Stimulated activated CD8-positive, alpha-beta memory T cell treated with anti-CD3 and anti-CD28 coated beads, Interleukin-4, amount 100 ng/mL, for 4 hours (primary cell): ENCODE measurements at regions not wholly inside any gene's neighbourhood (a gene's known extent, or its start where the extent isn't known, plus 50 kb on each side); places are given as distances from the start of the nearest gene placed in this dataset.
"Not testable (repeated sequence)": the region's sequence is repeated elsewhere in the genome, so short reads cannot be mapped to it uniquely, and the experiment has no call there.

Experiments used
- DNase-seq, 2 donors: peaks; one replicate each; pipeline ENCODE4 v3.0.0-alpha.2; 2020; ENCODE audit warnings: low read depth in 2 of 2, low spot score in 1 of 2

DNA sequence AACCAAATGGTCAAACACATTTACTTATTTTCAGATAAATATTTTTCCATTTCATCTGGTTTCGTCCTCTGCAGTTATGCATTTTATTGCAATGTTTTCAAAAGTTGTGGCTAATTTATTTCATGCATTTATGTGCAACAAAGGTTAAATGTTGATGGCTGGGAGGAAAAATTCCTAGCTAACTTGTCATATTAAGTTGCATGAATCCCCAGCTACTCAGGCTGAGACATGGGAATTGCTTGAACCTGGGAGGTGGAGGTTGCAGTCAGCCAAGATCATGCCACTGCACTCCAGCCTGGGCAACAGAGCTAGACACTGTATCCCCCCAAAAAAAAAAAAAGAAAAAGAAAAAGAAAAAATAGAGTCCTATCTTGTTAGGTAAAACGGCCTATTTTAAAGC, 1862.4 kb upstream of the RAG2 start:
- DNase-seq = no peak

DNA sequence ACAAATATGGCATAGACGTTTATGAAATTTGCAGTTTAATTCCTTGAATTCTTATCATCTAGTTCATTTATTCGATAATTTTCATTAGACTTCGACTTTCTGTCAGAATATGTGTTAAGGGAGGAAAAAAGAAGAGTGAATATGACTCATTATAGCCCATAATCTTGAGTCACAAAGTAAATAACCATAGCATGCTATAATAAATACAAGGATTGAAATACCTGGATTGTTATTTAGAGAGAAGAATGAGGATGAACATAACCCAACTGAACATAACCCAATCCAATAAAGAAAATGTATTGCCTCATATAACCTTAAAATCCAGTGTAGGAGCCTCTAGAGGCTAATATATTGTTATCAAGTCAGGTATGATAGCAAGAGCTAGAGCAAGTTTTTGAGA, 1858.3 kb upstream of the RAG2 start:
- DNase-seq = no peak

DNA sequence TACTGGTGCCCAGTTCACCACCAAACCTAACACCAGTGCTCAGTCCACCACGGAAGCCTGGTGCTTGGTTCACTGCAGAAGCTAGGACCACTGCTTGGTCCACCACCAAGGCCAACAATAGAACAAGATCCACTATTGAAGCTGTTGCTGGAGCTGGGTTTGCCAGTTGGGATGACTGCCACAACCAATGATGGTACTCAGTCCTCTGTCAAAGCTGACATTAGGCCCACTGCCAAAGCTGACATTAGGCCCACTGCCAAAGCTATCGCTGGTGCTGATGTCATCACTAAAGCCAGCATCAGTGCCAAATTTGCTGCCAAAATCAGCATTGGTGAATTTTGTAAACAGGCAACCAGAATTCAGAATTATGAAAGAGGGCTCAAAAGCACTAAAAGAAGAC, 1850.2 kb upstream of the RAG2 start:
- no peak for DNase-seq

DNA sequence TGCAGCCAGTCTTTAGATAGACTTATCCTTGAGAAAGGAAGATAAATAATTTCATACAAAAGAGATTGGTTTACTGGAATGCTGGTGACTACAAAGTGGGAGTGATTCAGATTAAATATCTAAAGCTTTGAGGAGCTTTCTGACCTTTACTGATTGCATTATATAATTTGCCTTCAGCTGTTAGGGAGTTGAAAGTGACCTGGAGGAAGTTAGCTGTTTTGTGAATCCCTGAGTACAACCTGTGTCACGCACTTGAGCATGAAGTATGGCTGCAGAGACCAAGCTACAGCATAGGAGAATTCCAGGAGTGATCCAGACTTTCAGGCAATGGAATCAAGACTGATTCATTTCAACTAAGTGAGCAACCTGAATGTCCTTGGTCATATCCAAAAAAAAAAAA, 1848.3 kb upstream of the RAG2 start:
- DNase-seq = no peak

DNA sequence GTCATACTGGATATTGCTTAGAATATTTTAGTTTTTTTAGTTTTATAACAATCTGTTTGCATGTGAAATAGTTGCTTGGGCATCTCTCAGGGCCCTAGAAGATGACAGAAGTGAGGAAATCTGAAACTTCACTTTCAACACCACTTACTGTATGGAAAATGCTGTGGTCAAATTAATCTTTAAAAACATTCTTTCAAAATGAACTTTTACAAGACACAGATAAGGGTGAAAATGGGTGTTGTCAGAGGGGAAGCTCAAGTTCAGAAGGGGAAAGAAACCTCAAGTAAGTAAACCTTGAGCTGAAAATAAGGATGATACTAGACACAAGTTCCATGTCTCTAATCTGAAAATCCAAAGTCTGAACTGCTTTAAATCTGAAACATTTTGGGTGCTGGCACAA, 1840.1 kb upstream of the RAG2 start:
- no peak for DNase-seq

DNA sequence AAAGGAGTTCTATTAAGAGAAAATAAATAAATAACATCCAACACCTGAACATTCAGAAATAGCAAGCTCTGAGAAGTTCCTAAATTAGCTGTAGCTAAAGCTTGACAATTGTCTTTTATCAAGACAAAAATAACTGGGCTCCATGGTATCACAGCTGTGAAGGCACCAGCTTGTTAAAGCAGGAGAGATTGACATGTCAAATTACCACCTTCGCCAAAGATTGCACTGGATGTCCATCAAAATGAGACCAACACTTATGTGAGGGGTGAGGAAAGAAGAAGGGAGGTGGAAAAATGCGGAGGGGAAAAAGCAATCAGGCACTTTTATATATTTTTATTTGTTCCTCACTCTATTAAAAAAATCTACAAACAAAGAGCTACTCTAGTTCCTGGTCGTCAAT, 1827.5 kb upstream of the RAG2 start:
- DNase-seq = no peak

DNA sequence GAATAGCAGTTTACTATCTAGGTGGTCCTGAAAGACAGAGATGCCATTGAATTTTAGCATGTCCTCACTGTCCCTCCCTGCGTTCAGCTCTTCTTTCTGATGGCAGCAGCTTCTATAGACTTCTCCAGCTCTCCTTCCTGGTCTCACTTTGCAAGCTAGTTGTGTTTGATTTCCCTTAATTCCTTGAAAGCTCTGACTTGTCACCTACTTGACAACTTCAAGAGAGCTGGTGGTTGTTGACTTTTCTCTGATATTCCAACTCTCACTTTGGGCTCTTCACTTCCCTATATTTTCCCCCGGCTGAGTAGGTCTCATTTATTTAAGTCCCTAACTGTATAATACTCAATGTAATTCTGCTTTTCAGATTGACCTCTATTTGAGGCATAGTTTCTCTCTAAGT, 1825.0 kb upstream of the RAG2 start:
- DNase-seq = no peak

DNA sequence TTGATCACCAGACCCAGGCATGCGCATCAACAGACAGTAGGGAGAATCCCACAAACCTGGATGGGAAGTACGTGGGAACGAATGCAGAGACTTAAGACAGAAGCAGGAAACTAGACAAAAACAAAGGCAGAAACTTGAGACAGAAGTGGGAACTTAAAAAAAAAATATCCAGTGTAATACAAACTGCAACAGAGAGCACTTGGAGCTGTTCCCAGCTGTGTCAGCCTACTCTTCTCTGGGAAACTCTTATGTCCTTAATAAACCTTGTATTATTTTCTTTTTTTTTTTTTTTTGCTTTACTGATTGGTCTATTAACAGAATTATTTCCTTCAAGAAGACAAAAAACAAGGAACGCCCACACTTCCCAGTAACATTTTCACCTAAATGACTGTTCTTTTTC, 1818.1 kb upstream of the RAG2 start:
- DNase-seq = no peak

DNA sequence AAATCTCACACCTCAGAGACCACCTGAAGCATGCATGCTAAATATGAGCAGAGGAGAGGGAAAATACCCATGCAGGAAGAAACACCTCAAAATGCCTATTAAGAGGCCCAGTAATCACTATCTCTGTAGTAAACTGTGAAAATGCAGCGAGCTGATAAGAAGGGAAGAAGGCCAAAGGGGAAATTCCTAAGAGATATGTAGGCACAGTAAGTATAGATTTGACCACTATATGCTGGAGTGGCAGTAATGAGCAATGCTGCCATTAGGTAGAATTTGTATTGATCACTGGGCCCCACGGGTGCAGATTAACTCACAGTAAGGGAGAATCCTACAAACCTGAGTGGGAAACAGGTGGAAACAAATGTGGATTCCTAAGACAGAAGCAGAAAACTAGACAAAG, 1813.1 kb upstream of the RAG2 start:
- no peak for DNase-seq

DNA sequence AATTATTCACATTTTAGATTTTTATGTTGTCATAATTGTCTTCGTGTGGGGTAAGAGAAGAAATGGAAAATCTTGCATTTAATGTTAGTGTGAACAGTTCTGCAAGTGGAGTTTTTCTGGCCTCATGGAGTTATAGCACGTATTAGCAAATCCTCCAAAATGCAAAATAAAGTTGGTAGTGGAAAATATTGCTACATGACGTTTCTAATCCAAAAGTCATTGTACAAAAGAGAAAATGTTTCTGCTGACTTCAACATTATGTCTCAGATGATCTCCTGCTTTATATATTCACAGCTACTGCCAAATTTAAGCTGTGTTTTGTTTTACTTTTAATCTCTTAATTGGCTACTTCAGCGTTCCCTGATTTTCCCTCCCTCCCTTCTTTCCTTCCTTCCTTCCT, 1804.0 kb upstream of the RAG2 start:
- DNase-seq = no peak

DNA sequence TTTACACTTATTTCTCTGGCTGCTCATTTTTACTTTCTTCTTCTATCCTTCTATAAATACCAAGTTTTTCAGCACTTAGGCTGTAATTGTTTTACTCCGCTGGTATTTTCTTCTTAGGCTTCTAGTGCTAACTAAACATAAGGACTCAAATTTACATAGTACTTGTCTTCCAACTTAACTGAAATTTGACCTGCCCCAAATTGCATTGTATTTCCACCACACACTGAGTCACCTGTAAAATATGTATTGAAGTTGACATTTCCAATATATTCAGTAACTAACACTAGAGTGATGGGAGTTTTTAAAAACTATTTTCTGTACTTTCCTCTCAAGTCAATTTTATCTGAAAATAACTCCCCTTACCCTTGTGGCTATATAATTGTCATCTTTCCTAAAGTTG, 1794.1 kb upstream of the RAG2 start:
- DNase-seq = no peak

DNA sequence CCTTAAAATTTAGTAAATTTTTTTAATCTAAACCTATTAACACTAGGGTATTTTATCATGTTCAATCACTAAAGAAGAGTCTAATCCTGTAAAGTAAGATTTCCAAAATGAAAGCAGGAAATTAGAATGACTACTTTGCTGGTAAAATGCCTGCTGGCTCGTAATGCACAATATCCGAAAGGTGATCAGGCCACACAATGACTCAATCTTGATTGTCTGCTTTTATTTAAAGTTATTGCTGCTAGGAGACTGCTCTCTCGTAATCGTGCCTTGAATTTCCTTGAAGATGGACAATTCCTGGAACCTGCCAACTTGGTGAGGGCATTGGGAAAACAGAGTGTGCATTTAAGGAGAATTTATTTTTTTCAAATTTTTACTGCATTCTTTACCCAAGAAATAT, 1786.5 kb upstream of the RAG2 start:
- no peak for DNase-seq

DNA sequence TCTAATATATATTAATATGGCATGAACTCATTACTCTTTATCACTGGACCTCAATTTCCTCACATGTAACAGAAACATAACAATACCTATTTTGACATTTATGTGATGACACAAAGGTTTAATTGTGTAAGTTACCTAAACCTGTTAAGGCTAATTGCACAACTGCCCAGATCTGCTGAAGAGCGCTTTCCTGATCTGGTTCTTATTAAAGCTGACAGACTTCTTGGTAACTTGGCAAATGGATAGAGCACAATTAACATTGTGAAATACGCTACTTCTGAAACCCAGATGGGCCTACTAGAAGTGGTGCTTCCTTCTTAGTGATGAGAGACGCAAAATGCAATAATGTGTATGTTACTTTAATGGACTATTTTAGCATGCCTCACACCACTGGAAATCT, 1767.2 kb upstream of the RAG2 start:
- DNase-seq = no peak

DNA sequence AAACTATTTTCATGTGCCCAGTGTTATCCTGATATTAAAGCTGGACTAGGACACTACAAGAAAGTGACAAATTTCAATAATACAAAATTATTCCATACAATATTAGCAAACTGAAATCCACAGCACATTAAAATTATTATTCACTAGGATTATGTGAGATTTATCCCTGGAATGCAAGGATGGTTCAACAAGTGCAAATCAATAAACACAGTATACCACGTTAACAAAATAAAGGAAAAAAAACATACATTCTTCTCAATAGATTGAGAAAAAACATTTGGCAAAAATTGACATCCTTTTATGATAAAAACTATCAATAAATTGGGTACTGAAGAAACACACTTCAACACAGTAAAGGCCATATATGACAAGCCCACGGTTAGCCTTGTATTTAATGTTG, 1758.2 kb upstream of the RAG2 start:
- no peak for DNase-seq

DNA sequence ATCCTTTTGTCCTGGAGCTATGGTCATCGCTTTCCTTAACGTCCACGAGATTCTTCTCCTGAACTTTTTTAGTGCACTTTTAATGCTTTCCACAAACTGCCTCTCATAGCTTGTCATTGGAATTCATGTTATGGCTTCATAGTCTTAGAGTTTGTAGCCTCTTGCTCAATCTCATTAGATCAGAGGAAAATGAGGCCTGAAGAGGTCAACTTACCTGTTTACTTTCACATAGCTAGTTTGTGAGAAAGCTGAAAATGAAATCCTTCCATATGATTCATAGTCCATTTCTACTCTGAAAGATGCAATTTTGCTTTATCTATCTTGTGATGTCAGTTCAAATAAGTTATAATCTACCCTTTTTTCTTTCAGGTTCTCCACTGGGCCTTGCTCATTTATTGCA, 1747.2 kb upstream of the RAG2 start:
- DNase-seq = no peak

DNA sequence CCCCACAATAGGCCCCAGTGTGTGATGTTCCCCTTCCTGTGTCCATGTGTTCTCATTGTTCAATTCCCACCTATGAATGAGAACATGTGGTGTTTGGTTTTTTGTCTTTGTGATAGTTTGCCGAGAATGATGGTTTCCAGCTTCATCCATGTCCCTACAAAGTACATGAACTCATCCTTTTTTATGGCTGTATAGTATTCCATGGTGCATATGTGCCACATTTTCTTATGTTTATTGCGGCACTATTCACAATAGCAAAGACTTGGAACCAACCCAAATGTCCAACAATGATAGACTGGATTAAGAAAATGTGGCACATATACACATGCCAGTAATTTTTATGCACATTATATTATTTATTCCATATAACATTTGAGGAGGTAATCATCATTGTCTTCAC, 1743.6 kb upstream of the RAG2 start:
- DNase-seq = not testable (repeated sequence)

DNA sequence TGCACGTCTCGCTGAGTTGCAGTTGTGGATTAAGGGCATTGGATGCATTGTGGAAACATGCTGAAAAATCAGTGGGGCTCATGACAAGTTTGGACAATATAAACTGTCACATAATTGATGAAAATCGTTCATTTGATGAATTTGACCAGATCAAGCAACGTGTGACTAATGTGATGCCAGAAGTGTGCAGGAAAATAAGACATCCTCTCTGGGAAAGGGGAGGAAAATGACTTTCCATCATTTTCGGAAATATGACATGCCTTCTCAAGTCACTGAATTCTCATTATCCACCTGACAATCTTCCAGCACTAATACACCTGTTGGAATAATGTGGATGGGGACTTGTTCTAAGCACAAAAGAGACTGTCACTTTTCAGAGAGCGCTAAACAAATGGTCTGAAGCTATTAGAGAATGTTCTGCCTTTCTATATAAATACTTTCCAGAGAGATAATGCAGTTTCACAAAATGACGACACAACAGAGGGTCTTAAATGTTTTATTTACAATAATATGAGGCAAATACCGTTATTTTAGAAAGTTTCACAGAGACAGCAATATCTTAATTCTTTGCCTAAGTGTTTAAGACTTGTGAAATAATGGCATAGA, 1741.9 kb upstream of the RAG2 start:
- DNase-seq = no peak

DNA sequence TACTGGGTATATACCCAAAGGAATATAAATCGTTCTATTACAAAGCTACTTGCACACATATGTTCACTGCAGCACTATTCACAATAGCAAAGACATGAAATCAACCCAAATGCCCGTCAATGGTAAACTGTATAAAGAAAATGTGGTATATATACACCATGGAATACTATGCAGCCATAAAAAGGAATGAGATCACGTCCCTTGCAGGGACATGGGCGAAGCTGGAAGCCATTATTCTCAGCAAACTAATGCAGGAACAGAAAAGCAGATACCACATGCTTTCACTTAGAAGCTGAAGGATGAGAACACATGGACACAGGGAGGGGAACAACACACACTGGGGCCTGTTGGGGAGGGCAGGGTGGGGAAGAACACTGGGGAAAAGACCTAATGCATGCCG, 1740.0 kb upstream of the RAG2 start:
- not testable (repeated sequence) for DNase-seq

DNA sequence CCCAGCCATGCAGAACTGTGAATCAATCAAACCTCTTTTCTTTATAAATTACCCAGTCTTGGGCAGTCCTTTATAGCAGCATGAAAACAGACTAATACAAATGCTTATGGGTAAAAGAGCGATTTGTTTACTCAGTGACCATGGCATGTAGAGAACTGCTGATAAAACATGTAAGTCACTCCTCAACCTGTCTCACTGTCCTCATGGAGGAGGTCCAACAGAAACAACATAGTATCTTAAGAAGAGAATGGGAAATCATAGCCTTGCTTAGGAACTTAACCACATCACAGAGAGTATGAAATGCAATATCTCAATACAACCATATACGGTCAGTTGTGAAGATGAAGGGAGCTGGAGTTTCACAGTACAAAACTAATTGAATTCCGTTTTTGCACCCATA, 1734.0 kb upstream of the RAG2 start:
- DNase-seq = no peak

DNA sequence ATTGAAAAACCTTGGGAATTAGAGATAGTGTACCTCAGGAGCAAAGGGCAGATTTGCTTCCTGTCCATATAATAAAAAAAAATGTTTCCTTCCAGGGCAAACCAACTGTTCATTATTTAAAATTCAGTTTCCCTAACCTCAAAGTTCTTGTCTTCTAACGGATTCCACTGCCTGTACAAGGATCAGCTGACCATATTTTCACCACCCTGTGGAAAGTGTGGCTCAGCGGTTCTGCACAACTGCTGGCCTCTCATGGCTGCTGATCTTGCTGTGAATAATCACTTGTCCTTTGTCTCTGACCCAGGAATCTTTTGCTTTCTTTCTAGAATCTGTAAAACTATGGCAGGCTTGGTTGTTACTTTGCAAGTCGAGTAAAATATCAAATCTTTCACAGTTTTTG, 1732.5 kb upstream of the RAG2 start:
- DNase-seq = no peak

DNA sequence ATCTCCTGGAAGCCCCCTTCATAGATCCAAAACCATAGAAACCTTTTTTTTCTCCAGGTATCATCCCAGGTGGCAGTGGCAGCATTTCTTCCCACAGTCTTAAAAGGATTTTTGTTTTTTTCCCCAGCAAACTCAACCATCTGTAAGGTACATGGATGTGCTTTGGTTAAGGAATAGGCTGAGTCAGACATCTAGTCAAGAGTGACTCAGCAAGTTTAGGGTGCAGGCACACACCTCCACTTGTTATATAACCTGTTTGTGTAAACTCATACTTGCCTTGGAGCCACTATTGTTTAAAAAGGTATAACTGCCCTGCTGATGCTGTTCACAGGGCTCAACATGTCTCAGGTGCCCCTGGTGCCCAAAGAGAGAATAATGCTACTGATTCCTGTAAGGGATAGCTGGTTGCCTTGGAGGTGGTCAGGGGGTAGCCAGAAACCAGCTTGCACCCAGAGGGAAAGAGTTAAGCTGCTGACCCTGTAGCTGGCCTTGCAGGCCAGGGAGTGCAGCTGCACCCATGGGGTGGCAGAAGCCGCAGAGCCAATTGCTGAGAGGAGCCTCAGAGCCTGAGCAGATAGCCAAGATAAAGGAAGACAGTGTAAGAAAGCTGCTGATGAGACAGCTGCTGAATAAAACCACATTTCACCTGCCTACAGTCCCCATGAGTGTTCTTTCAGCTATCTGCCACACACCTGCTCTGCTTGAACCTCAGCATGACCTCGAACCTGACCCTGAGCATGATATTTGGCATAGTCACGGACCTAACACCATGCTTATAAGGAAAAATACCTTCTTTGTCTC, 1726.1 kb upstream of the RAG2 start:
- DNase-seq = no peak

DNA sequence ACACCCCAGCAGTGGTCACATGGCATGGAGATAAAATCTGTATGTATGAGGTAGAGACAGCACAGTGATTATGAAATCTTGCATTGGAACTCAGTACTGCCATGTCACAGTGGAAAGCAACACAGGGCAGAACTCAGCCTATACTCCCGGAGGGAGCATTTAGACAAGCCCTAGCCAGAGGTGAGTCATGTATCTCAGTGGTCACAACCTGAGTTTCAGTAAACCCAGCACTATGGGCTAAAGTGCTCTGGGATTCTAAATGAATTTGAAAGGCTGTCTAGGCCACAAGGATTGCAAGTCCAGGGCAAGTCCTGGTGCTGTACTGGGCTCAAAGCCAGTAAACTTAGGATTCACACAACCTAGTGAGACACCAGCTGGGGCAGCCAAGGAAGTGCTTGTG, 1717.1 kb upstream of the RAG2 start:
- DNase-seq = no peak

DNA sequence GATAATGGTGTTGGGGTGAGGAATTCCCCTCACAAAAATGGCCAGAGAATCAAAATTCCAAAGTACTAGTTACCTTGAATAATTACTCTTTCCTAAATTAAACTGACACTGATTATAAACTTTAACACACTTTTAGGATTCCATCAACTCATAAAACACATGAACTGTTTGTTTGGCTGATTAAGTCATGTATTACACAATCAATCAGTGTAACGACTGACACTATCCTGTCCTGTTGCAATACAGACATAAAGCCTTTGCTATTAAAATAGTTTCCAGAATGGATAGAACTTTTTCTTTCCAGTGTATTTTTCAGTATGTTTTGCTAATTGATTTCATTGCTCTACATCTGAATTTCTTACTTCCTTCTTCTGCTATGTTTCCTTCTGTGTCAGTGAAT, 1709.4 kb upstream of the RAG2 start:
- no peak for DNase-seq
